ENCODE measurements at regions not wholly inside any gene's neighbourhood (a gene's known extent, or its start where the extent isn't known, plus 50 kb on each side); places are given as distances from the start of the nearest gene placed in this dataset.

DNA sequence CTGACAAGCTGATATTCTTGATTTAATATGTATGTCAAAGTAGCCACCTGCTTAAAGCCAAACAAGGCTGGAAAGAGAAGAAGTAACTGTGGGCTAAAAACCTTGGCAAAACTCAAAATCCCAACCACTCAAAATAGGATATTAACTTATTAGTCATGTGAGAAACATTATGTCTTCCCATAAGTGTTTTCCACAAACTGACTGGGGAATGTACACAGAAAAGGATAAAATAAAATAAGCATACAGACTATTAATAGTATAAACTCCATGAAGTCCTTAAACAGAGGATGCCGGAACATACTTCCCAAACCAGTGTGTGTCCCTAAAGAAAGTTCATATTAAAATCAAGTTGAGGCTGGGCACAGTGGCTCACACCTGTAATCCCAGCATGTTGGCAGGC is 263.7 kb upstream of the THBS1 start:
- no peak for TF ChIP-seq CTCF (IDR thresholded peaks at IDR 0.05; ENCODE audit: low read depth, low read length)
- no peak for TF ChIP-seq EZH2phosphoT487 (IDR thresholded peaks at IDR 0.05; ENCODE audit: low read depth)

Measured in OCI-LY3 (cell line).